ENCODE measurements at regions not wholly inside any gene's neighbourhood (a gene's known extent, or its start where the extent isn't known, plus 50 kb on each side); places are given as distances from the start of the nearest gene placed in this dataset.

DNA sequence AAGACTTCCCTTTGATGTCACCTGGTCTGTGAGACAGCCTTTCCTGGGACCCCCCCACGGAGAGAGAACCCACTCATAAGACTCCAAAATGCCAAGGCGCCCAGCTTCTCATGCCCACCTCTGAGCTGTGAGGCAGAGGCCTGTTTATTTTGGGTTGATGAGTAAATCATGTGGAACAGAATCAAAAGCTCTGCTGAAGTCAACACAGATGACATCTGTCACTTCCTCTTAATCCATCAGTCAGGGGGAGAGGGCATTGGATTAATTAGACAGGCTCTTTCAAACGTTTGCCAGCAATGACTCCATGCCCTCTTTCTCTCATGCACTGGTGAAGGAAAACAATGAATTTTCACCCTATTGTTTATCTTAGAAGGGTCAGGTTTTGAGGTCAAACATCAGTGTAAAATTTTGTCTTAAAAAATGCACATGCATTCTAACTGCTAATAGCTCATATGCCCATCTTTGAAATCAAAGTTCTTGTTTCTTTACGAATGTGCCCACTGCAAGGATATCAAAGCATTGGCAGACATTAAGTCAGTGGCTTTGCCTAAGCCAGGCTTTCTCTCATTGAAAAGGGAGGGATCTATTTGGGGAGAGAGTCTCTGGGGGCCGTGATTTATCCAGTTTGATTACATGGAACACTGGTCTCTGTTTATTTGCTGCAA, 184.1 kb downstream of the ACKR3 start:
- Histone ChIP-seq H3K9me3 (ENCODE audit: low read length) (no peaks in the 10 kb centered on the region), H3K4me3 (ENCODE audit: low read length) (no peak overlapping the region), H3K4me2 (ENCODE audit: low read length) (no peak overlapping the region), H3K36me3 (ENCODE audit: insufficient read depth, low read length) (no peaks in the 10 kb centered on the region), H3K27me3 (ENCODE audit: insufficient read depth, low read depth, low read length) (no peaks in the 10 kb centered on the region), H3F3A (ENCODE audit: insufficient read depth, low read length, poor library complexity, severe bottlenecking) (no peaks in the 10 kb centered on the region), H4K20me1 (ENCODE audit: insufficient read depth) (no peaks in the 10 kb centered on the region), H2AFZ (ENCODE audit: low read depth, low read length) (no peak overlapping the region), H3K9ac (ENCODE audit: low read length) (no peak overlapping the region), H3K9me2 (ENCODE audit: insufficient read depth, low read length) (no peaks in the 10 kb centered on the region), H3K79me2 (replicated peaks; ENCODE audit: insufficient read depth, low read length) (no peaks in the 10 kb centered on the region), H3K27ac (ENCODE audit: low read length) (no peak overlapping the region)
- TF ChIP-seq MXI1 (conservative IDR thresholded peaks at IDR 0.05; ENCODE audit: poor library complexity, severe bottlenecking) (no peak), EP300 (conservative IDR thresholded peaks at IDR 0.05; ENCODE audit: poor library complexity, severe bottlenecking) (peak; percentile 24), RAD21 (conservative IDR thresholded peaks at IDR 0.05) (no peak), POLR2AphosphoS5 (IDR thresholded peaks at IDR 0.05) (no peak), SMC3 (conservative IDR thresholded peaks at IDR 0.05; ENCODE audit: poor library complexity) (no peak)
- TF ChIP-seq, protein P1, sequence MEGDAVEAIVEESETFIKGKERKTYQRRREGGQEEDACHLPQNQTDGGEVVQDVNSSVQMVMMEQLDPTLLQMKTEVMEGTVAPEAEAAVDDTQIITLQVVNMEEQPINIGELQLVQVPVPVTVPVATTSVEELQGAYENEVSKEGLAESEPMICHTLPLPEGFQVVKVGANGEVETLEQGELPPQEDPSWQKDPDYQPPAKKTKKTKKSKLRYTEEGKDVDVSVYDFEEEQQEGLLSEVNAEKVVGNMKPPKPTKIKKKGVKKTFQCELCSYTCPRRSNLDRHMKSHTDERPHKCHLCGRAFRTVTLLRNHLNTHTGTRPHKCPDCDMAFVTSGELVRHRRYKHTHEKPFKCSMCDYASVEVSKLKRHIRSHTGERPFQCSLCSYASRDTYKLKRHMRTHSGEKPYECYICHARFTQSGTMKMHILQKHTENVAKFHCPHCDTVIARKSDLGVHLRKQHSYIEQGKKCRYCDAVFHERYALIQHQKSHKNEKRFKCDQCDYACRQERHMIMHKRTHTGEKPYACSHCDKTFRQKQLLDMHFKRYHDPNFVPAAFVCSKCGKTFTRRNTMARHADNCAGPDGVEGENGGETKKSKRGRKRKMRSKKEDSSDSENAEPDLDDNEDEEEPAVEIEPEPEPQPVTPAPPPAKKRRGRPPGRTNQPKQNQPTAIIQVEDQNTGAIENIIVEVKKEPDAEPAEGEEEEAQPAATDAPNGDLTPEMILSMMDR (IDR thresholded peaks at IDR 0.05; ENCODE audit: poor library complexity, severe bottlenecking): no peak

DNA sequence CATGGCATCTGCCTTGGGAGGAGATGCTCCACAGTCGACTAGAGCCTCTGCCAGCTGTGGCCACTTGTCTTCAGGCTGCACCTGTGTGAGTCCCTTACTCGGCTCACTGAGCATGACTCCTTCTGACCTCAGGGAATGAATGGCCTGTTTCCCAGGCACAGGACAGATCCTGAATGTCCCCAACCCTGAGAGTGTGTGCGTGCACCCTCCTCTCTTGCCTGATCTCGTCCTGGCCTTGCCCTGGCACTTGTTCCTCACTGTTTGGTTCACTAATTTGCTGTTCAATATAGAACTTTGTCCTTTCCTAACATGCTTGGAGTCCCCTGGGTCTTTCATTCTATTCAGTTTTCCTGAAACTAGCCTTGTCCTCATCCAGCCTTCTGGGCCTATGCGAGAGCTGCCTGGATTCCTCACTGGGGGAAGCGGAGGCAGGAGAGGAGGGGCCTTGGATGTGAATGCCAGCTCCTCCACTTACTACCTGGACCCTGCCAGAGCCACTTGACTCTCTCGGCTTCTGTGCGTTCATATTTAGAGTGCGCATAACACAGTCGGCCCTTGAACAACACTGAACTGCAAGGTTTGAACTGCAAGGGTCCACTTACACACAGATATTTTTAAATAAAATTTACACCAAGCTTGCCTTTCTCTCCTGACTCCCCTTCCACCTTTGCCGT, 184.8 kb downstream of the ACKR3 start:
- Histone ChIP-seq H3K27me3 (ENCODE audit: insufficient read depth, low read depth, low read length) (no peaks in the 10 kb centered on the region), H3K36me3 (ENCODE audit: insufficient read depth, low read length) (no peaks in the 10 kb centered on the region), H2AFZ (ENCODE audit: low read depth, low read length) (no peak overlapping the region), H3K9me2 (ENCODE audit: insufficient read depth, low read length) (no peaks in the 10 kb centered on the region), H3K4me2 (ENCODE audit: low read length) (no peak overlapping the region), H3K79me2 (replicated peaks; ENCODE audit: insufficient read depth, low read length) (no peaks in the 10 kb centered on the region), H4K20me1 (ENCODE audit: insufficient read depth) (no peaks in the 10 kb centered on the region), H3K27ac (ENCODE audit: low read length) (no peak overlapping the region), H3F3A (ENCODE audit: insufficient read depth, low read length, poor library complexity, severe bottlenecking) (no peaks in the 10 kb centered on the region), H3K9ac (ENCODE audit: low read length) (no peak overlapping the region), H3K9me3 (ENCODE audit: low read length) (no peaks in the 10 kb centered on the region), H3K4me3 (ENCODE audit: low read length) (no peak overlapping the region)
- TF ChIP-seq, protein P1 (IDR thresholded peaks at IDR 0.05; ENCODE audit: poor library complexity, severe bottlenecking): no peak
- no peak for TF ChIP-seq EZH2 (IDR thresholded peaks at IDR 0.05; ENCODE audit: borderline replicate concordance, insufficient read depth, low read length, poor library complexity, severe bottlenecking)

DNA sequence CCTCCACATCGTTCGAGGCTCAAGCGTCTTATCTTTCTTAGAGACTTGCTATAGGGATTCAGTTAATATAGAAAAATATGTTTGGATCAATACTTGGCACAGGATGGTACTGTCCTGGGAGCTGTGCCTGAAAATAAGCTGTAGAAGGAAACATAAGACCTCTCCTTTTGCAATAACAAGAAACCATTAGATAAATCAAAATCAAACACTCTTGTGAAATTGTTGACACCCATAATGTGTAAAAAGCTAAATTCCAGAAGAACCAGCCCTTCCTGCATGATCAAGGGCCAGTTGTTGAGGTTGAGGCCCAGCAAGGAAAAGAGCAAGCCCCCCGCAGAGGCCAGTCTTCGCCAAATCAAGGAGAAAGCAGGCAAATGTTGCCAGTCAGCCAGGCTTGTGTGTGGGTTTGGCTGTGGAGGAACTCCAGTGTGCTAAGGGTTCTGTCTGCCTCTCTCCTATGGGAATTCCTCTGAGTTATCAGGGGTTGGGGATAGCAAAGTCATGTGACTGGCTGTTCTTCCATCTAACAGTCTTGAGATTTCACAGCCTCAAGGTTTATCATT, 185.7 kb downstream of the ACKR3 start:
- Histone ChIP-seq H2AFZ (ENCODE audit: low read depth, low read length) (no peak overlapping the region), H3K4me3 (ENCODE audit: low read length) (no peak overlapping the region), H3K27ac (ENCODE audit: low read length) (no peak overlapping the region), H3K9ac (ENCODE audit: low read length) (no peak overlapping the region), H3K79me2 (replicated peaks; ENCODE audit: insufficient read depth, low read length) (no peaks in the 10 kb centered on the region), H3K4me2 (ENCODE audit: low read length) (no peak overlapping the region), H3F3A (ENCODE audit: insufficient read depth, low read length, poor library complexity, severe bottlenecking) (no peaks in the 10 kb centered on the region), H3K9me3 (ENCODE audit: low read length) (no peaks in the 10 kb centered on the region), H4K20me1 (ENCODE audit: insufficient read depth) (no peaks in the 10 kb centered on the region), H3K27me3 (ENCODE audit: insufficient read depth, low read depth, low read length) (no peaks in the 10 kb centered on the region), H3K36me3 (ENCODE audit: insufficient read depth, low read length) (no peaks in the 10 kb centered on the region), H3K9me2 (ENCODE audit: insufficient read depth, low read length) (no peaks in the 10 kb centered on the region)
- no peak for TF ChIP-seq EP300 (conservative IDR thresholded peaks at IDR 0.05; ENCODE audit: poor library complexity, severe bottlenecking)
- no peak for TF ChIP-seq TAF1 (IDR thresholded peaks at IDR 0.05; ENCODE audit: low read depth)

Measured in neural cell (in vitro differentiated cells).